ENCODE measurements at regions not wholly inside any gene's neighbourhood (a gene's known extent, or its start where the extent isn't known, plus 50 kb on each side); places are given as distances from the start of the nearest gene placed in this dataset.

DNA sequence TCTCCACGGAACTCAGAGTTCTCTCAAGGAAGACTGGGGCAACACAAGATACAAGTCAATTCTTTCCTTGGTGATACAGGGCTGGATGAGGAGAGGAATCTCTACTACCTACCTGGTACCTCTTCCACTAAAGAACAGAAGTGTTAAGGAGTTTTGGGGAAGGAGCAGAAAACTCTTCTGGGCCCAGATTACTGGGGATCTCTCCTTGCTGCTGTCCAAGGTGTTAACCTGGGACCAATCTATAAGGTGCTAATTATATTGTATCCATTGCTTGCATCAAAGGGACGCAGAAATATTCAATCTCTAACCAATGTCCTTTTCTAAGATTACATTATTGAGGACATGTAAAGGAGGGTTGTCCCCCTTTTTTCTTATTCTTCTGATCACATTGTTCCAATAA is 1102.5 kb downstream of the AMY1C start:
- DNase-seq (ENCODE audit: low spot score) = no peak

DNA sequence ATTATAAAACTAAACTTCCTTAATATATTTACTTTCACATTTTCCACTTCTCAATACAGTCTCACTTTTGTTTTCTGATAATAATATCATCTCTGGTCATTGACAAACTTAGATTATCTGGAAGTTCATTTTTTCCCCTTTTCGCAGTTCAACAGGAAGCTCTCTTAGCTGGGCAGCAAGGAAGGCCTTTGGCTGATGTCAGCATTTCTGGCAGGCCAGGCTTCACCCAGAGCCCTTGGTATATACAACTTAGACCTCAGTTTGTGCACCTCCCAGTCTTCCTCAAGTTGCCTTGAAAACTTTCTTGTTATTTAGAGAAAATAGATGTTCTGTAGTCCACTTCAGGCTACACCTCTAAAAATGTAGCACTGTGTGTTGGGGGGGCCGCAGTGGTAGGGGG is 1103.6 kb downstream of the AMY1C start:
- DNase-seq (ENCODE audit: low spot score) = no peak

DNA sequence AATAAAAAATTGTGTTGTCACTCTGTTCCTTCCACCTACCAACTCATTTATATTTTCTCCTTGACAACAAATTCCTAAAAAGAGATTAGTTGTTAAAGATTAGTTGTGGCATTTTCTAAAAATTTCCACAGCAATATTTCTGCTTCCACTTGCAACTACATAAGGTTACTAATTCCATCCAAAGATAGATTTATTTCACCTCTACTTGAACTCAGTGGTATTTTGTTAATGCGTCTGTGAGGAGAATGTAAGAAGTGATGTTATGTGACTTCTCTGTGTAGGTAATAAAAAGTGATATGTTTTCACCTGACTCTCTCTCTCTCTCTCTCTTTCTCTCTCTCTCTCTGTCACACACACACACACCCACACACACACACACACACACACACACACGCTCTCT is 1104.8 kb downstream of the AMY1C start:
- DNase-seq (ENCODE audit: low spot score) = no peak

DNA sequence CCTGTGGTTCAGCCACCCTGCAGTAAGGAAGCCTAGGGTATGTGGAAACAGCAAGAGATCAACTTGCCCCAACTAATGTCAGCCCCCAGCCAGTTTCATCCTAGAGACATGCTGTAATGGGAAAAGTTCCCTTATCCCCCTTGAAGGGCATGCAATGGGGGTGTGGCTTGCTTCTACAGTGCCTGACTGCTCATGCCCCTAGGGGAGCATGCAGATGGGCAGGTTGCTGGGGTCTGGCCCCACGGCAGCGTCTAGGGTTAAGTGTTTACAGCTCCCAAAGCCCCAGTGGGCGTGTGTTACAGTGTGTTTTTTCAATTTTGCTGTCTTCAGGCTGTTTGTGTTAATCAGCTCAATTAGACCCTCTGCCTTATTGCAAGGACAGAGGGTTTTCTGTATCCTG is 1105.9 kb downstream of the AMY1C start:
- DNase-seq (ENCODE audit: low spot score) = no peak

DNA sequence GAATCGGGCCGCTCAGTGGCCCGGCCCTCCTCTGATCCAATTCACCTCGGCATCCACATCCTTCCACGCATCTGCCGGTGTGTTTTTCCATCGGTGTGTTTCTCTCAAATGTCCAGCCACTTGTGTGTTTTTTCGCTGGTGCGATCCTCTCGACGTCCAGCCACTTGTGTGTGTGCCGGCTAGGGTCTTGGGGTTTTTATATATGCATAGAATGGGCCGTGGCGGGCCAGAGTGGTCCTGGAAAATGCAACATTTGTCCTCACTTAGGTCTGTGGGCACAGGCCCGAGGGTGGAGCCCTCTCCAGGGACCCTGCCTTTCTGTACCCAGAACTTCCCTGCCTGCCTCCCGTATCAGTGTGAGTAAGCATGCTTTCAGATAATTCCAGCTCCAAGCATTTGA is 1106.4 kb downstream of the AMY1C start:
- no peak for DNase-seq (ENCODE audit: low spot score)

DNA sequence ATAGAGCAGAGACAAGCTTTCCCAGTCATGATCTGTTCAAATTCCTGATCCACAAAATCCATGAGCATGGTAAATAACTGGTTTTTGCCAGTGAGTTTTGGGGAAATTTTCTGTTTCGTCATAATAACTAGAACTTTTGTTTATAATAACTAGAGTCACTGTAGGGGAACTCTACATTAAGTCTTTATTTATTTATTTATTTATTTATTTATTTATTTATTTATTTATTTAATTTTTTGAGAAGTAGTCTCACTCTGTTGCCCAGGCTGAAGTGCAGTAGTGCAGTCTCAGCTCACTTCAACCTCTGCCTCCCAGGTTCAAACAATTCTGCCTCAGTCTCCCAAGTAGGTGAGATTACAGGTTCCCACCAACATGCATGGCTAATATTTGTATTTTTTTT is 1106.8 kb downstream of the AMY1C start:
- DNase-seq (ENCODE audit: low spot score) = no peak

DNA sequence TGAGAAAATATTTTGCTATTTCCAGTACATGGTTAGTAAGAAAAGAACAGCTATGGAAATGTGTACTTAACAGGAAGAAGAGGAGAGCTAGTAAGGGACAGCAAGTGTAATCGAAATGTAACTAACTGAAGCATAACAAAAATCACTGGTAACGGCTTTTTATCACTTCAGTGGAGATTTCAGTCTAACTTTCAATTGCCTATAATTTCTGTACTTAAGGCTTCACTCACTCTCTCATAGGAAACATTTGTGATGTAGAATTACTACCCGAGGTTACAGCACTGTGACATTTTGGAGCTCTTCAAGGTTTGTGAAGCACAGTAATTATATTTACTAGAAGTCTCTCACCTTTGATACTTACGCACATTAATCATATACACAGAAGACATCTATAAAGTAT is 1119.1 kb downstream of the AMY1C start:
- DNase-seq (ENCODE audit: low spot score) = no peak

DNA sequence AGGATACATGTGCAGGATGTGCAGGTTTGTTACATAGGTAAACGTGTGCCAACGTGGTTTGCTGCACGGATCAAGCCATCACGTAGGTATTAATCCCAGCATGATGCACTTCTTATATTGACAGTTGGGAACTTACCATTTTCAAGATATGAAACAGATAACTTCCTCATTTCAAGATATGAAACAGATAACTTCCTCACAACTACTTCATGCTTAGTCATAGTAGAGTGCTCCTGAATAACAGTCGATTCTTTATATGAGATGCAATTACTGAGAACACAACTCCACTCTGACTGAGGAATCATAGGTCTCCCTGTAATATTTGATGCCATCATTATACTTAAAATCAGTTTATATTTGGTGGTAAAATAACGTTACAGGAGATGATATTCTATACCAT is 1124.3 kb downstream of the AMY1C start:
- DNase-seq (ENCODE audit: low spot score) = no peak

DNA sequence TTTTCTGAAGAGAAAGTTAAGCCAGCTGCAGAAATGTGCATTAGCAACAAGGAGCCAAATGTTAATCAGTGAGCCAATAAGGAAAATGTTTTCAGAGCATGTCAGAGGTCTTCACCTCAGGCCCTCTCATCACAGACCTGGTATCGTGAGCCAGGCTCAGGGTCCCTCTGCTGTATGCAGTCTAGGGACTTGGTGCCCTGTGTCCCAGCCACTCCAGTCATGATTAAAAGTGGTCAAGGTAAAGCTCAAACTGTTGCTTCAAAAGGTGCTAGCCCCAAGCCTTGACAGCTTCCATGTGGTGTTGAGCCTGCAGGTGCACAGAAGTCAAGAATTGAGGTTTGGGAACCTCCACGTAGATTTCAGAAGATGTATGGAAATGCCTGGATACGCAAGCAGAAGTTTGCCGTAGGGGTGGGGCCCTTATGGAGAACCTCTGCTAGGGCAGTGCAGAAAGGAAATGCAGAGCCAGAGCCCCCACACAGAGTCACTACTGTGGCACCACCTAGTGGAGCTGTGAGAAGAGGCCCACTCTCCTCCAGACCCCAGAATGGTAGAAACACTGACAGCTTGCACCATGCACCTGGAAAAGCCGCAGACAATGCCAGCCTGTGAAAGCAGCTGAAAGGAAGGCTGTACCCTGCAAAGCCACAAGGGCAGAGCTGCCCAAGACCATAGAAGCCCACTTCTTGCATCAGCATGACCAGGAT is 1128.7 kb downstream of the AMY1C start:
- DNase-seq (ENCODE audit: low spot score) = peak; percentile 51

DNA sequence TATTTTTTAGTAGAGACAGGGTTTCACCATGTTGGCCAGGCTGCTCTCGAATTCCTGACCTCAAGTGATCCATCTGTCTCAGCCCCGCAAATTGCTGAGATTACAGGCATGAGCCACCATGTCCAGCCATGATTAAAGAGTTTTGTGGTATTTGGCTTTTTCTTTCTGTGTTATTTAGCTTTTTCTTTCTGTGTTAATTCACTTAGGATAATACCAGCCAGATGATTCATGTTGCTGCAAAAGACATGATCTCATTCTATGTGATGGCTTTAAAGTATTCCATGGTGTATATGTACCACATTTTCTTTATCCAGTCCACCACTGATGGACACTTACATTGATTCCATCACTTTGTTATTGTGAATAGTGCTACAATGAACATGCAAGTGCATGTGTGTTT is 1135.2 kb downstream of the AMY1C start:
- DNase-seq (ENCODE audit: low spot score) = no peak

DNA sequence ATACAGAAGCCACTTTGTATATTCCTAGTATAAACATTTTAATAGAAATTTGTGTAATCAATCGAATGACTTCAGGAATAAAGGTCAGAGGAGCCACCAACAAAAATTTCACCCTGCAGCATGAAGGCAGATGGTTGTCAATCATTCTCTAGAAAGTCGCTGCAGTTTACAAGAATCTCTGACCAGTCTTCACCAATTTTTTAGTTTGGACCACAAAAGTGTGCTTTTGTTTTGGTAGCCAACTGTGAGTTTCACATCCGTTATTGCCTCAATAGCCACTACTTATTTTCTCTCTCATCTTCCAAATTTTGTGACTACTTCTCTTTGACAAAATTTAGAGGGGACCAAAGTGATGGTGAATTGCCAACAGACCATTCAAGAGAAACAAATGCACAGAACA is 1155.6 kb downstream of the AMY1C start:
- DNase-seq (ENCODE audit: low spot score) = no peak

DNA sequence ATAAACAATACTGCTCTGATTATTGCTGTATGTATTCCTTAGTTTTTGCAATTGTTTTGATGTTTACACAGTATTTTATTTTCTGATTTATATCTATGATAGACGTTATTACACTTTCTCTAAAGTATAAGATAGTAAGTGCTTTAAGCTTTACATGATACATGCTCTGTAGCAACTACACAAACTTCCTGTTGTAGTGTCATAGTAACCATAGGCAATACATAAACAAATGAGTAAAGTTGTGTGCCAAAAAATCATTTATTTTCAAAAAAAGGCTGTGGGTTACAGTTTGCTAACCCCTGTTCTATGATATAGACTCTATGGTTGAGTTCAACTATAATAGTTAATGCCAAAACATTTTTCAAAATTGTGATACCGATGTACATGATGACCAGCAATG is 1156.4 kb downstream of the AMY1C start:
- DNase-seq (ENCODE audit: low spot score) = no peak

DNA sequence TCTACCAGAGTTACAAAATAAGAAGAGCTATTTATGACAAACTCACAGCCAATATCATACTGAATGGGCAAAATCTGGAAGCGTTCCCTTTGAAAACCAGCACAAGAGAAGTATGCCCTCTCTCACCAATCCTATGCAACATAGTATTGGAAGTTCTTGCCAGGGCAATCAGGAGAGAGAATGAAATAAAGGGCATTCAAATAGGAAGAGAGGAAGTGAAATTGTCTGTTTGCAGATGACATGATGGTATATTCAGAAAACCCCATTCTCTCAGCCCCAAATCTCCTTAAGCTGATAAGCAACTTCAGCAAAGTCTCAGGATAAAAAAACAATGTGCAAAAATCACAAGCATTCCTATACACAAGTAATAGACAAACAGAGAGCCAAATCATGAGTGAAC is 1169.5 kb downstream of the AMY1C start:
- no peak for DNase-seq (ENCODE audit: low spot score)

DNA sequence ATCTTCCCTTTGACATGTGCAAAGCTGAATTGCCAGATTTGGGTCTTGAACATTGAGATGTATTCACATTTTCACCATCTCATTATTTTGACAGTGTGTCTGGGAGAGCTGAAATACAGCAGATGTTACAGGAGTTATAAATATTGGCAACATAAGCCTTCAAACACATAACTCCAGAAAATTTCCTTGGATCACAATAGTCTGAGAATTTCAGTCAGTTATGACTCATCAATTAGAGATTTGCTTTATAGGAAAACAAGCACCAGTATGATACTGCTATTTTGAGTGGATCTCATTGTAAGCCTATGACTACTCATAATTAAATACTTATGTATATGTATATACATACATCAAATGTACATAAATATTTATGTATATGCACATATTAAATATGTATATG is 1171.8 kb downstream of the AMY1C start:
- no peak for DNase-seq (ENCODE audit: low spot score)

DNA sequence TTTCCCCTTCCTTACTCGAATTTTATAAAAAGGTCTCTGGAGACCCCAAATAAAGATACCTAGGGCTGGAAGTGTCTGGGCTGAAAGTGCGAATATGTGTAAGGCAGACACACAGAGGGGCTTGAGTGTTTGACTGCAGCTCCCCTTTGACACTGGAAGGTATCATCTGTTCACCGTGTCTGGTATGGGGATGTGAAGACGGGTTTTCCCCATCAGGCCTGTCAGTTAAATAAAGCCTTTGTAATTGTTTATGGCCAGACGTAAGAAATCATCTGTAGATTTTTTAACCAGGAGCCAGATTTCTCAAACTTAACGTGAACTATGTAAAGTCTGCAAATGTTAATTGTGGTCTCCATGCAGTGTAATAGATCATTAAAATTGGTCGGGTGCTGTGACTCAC is 1173.4 kb downstream of the AMY1C start:
- DNase-seq (ENCODE audit: low spot score) = no peak

DNA sequence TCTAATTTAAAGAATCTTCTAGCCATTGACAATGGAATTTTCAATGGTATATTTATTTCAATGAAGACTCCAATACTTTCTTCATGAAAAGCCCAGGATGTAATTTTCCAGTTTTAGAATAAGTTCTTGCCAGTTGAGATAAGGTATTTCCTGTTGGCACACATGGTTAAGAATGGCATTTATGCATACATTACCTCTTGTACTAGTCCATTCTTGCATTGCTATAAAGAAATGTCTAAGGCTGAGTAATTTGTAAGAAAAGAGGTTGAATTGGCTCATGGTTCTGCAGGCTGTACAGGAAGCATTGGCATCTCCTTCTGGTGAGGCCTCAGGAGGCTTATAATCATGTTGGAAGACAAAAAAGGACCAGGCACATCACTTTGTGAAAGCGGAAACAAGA is 1179.6 kb downstream of the AMY1C start:
- no peak for DNase-seq (ENCODE audit: low spot score)

DNA sequence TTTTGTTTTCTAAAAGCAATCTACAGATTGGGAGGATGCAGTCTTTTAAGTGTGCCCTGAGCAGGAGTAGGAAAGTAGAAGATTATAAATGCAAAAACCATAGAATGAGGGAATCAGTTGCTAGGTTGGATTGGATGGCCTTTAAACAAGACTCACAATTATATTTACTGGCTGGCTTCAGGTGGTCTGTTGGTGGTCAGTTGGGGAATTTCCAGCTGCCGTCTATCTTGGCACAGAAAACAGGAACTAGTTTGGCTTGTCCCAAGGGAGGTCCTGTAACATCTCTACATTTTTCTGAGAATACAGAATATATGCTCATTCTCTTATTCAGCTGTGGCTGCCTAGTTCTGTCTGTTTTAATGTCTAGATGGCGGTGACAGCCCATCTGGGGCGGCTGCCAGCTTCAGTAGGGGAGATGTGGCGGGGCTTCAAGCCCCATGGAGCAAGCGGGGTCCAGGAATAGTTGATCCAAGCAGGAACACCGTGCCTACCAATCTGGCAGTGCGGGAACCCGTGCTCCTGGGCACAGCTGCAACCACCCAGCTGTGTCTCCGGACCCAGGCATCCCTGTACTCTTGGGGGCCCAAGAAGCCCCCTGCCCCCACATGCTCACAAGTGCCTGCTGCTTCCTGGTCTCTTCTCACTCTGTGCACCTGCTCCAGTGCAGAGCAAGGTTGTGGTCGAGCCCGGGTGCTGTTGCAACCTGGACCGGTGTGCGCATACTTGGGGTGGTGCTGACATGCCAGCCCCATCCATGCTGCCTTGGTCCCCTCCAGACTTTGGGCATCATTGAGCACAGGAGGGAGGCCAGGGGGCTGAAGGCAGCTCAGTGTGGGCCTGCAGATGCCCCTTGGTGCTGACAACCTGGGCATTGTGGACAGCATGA is 1182.6 kb downstream of the AMY1C start:
- DNase-seq (ENCODE audit: low spot score) = no peak

DNA sequence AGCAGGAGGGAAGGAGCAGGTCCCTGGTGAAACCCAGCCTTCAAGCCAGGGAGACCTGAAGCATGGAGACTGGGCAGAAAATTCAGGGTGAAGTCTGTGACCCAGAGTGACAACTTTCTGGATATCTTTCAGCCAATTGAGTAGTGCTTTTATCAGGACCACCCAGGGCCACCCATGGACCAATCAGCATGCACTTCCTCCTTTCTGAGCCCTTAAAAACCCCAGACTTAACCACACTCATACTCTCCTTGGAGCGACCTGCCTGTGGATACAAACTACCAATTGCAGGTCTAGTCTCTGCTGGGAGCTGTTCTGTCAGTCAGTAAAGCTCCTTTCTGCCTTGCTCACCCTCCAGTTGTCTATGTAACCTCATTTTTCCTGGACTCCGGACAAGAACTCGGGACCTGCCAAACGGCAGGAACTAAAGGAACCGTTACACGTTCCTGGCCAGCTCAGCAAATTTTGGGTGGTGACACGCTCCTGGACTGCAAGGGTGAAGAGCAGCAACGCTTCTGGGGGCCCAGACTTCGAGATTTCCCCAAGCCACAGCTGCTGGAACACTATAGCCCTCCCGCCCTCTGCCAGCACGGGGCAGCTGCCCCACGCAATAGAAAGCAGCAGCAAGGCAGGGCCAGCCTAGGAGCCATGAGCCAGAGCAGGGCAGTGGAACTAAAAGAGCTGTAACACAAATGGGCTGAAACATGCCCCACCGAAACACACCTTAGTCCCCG is 1183.4 kb downstream of the AMY1C start:
- DNase-seq (ENCODE audit: low spot score) = no peak

DNA sequence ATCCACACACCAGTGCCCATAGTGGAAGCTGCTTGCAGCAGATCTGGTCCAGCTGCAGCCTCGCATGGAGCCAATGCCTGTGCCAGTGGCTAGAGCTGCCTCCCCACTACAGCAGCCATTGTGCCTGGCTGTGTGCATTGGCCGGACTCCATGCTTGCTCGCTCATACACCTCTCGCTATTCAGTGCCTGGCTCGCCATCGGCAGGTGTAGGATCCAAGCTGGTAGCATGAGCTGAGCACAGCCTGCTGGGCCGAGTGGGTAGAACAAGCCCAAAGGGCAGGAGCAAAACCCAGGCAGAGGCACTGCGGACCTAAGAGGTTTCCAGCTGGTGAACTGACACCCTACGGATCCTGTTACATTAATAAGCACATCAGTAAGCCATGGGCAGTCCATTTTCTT is 1184.1 kb downstream of the AMY1C start:
- no peak for DNase-seq (ENCODE audit: low spot score)

DNA sequence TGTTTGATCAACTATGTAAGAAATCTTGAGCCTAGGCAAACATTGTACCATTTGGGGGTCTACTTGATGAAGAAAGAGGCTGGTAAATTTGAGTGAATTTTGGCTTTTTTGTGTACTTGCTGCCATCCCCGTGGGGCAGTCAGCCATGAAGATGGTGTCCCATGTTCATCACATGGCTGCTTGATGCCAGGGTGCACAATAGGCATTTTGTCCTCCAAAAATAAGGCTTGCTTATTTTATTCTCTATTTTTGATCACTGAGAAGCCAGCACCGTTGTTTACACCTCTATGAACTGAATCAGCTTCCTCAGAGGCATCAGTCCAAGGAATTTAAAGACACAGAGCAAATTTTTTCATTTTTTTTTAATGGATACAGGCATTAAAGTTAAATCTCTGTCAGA is 1195.7 kb downstream of the AMY1C start:
- no peak for DNase-seq (ENCODE audit: low spot score)

DNA sequence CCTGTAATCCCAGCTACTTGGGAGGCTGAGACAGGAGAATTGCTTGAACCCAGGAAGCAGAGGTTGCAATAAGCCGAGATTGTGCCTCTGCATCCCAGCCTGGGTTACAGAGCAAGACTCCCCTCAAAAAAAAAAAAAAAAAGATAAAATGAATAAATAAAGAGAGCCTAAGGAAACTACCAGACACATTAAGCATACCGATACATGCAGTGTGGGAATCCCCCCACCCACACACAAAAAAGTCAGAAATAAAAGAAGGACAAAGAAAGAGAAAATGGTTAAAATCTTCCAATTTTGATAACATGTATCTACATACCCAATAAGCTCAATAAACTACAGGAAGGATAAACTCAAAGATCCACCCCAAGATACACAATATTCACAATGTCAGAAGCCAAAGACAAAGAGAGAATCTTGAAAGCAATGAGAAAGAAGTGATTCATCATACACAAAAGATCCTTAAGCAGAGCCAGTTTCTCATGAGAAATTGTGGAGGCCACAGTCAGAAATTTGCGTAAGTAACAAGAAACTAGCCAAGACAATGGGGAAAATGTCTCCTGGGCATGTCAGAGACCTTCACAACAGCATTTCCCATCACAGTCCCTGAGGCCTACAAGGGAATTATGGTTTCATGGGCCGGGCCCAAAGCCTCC is 1197.0 kb downstream of the AMY1C start:
- no peak for DNase-seq (ENCODE audit: low spot score)

DNA sequence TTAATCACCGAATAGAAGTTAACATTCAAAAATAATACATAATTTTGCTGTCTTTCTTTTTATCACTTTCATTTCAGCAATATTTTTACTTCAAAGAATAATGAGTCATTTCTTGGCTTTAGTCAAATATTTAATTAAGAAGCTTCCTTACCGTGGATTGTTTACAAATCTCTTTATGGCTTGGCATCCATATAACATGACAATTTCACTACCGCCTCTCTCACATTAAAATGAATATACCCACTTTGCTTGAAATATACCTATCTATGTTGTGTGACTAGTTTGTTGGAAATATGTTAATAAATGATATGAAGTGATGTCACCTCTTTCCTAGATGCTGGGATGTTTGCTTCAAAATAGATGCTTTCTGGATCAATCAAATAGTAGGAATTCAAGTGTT is 1203.9 kb downstream of the AMY1C start:
- DNase-seq (ENCODE audit: low spot score) = no peak

DNA sequence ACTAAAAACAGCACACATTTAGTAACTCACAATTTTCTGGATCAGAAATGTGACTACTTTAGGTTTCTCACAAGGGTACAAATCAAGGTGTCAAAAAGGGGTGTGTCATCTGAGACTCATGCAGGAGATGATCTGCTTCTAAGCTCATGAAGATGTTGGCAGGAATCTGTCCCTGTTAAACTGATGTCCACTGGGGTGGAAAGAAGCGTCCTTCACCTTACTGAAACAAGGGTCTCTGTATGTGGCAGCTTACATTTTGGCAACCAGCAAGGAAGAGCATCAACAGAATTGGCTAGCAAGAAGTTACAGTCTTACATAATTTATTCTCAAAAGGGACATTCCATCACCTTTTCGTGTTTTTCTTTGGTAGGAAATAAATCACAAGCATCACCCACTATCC is 1223.8 kb downstream of the AMY1C start:
- DNase-seq (ENCODE audit: low spot score) = no peak
